CD4-positive, alpha-beta memory T cell (primary cell): ENCODE measurements at regions not wholly inside any gene's neighbourhood (a gene's known extent, or its start where the extent isn't known, plus 50 kb on each side); places are given as distances from the start of the nearest gene placed in this dataset.

Source experiments
- CTCF ChIA-PET: fragments of 350-600 bp; sonication (Branson Sonifier 250); formaldehyde crosslinking; loops from one replicate; lab custom pipeline; 2021; ENCODE audit warnings: inconsistent platforms; ENCODE audit not compliant: partially characterized antibody; lab: Charles Lee
- POLR2A ChIA-PET: fragments of 350-600 bp; sonication (Branson Sonifier 250); formaldehyde crosslinking; loops from one replicate; lab custom pipeline; 2021; ENCODE audit not compliant: partially characterized antibody; lab: Charles Lee
- DNase-seq, 5 donors: peaks; one replicate each; pipeline versions ENCODE4 v3.0.0 to v3.0.0-alpha.2; 2020 to 2022; ENCODE audit warnings: mixed read lengths in 1 of 5
- H3K27ac ChIP-seq: one replicate; pipeline ENCODE4 v1.7.0; 2013; ENCODE audit warnings: low read depth, low read length
- H3K27me3 ChIP-seq: 2 replicates; pipeline ENCODE4 v1.7.0; 2013; ENCODE audit warnings: mild to moderate bottlenecking, low read length, moderate library complexity; ENCODE audit not compliant: insufficient read depth
- H3K36me3 ChIP-seq: 2 replicates; pipeline ENCODE4 v1.7.0; 2013; ENCODE audit warnings: mild to moderate bottlenecking, low read length, moderate library complexity; ENCODE audit not compliant: insufficient read depth
- H3K4me1 ChIP-seq: 2 replicates; pipeline ENCODE4 v1.7.0; 2013; ENCODE audit warnings: mild to moderate bottlenecking, low read length, moderate library complexity; ENCODE audit not compliant: insufficient read depth
- H3K4me3 ChIP-seq, 2 donors: one replicate each; pipeline ENCODE4 v1.7.0; 2013; ENCODE audit warnings: low read length in 2 of 2, mild to moderate bottlenecking in 1 of 2
- H3K9me3 ChIP-seq, 2 donors: one replicate each; pipeline ENCODE4 v1.7.0; 2013; ENCODE audit warnings: low read length in 2 of 2, control low read depth in 1 of 2; ENCODE audit not compliant: control insufficient read depth in 1 of 2
- H3K27ac Mint-ChIP-seq, 7 donors: one replicate each; pipeline ENCODE4 v1.8.0; 2020 to 2021; ENCODE audit warnings: mixed read lengths in 7 of 7, mild to moderate bottlenecking in 6 of 7, inconsistent platforms in 3 of 7, moderate library complexity in 3 of 7
- H3K27me3 Mint-ChIP-seq, 2 donors: one replicate each; pipeline ENCODE4 v1.8.0; 2020 to 2021; ENCODE audit warnings: mixed read lengths in 2 of 2
- H3K36me3 Mint-ChIP-seq, 2 donors: one replicate each; pipeline ENCODE4 v1.8.0; 2020 to 2021; ENCODE audit warnings: mixed read lengths in 2 of 2, inconsistent platforms in 1 of 2, mild to moderate bottlenecking in 1 of 2
- H3K4me1 Mint-ChIP-seq, 4 donors: one replicate each; pipeline ENCODE4 v1.8.0; 2020 to 2021; ENCODE audit warnings: mixed read lengths in 4 of 4, mild to moderate bottlenecking in 1 of 4
- H3K4me3 Mint-ChIP-seq, 8 donors: one replicate each; pipeline ENCODE4 v1.8.0; 2020 to 2021; ENCODE audit warnings: mixed read lengths in 8 of 8, mild to moderate bottlenecking in 7 of 8, moderate library complexity in 6 of 8, inconsistent platforms in 3 of 8
- H3K9me3 Mint-ChIP-seq, 8 donors: one replicate each; pipeline ENCODE4 v1.8.0; 2020 to 2021; ENCODE audit warnings: mixed read lengths in 8 of 8, mild to moderate bottlenecking in 5 of 8, inconsistent platforms in 3 of 8, moderate library complexity in 1 of 8
- intact Hi-C: fragments of 100-400 bp; cut with micrococcal nuclease; formaldehyde crosslinking; loops from one replicate; pipeline ENCODE4 v1.15.1; 2023

DNA sequence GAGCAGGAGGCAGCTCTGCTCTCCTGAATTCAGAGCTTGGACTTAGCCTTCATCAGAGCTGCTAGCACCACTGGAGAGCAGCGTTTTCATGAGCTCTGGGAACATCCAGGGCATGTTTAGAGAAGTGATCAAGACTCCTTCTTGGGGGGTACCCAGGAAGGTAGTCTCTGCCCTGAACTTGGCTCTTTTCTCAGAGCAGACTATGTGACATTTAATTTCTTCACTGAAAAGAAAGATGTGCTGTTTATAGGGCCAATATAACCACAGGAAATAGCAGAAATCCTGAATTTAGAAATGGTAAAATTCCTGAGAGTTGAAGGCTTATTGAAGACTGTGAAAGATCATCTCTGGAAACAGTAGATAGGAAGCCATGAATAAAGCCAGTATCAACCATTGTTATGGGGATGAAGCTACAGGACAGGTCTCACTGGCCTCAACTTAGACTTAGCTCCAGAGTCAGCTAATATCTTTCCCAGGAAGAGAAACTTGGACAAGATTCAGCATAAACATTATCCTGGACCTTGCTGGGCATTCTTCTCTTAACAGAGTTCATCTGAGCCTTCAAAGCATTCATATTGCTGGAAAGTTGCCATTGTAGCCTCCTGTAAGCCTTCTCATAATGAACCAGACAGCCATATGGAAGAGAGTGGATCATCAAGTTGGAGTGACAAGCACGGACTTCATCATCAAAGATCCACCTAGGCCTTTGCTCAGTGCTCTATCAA is 386.6 kb upstream of the THBS1 start:
- Mint-ChIP-seq H3K36me3 (no peaks in the 10 kb centered on the region), H3K4me3 (no peak overlapping the region), H3K4me1 (no peaks in the 10 kb centered on the region), H3K27me3 (peaks cover 7 to 8% of the 10 kb centered on the region in 2 donors), H3K9me3 (peaks cover 0 to 3% (median 0%) of the 10 kb centered on the region in 8 donors), H3K27ac (no peak overlapping the region)
- CTCF ChIA-PET, result no interaction called here
- intact Hi-C loops, result no loop called here
- no peaks in the 10 kb centered on the region for H3K4me1 ChIP-seq
- POLR2A ChIA-PET, result no interaction called here
- H3K4me3 ChIP-seq, result no peak overlapping the region
- no peak for DNase-seq
- no peak overlapping the region for H3K27ac ChIP-seq
- H3K27me3 ChIP-seq, result no peaks in the 10 kb centered on the region
- no peaks in the 10 kb centered on the region for H3K36me3 ChIP-seq
- H3K9me3 ChIP-seq, result no peaks in the 10 kb centered on the region

- Mint-ChIP-seq H3K36me3 (no peaks in the 10 kb centered on the region), H3K4me3 (no peak overlapping the region), H3K9me3 (peaks cover 0 to 3% (median 0%) of the 10 kb centered on the region in 8 donors), H3K27me3 (peaks cover 5% of the 10 kb centered on the region in 2 donors), H3K27ac (no peak overlapping the region), H3K4me1 (no peaks in the 10 kb centered on the region)
- no peaks in the 10 kb centered on the region for H3K36me3 ChIP-seq
- no peak overlapping the region for H3K27ac ChIP-seq
- H3K9me3 ChIP-seq, result no peaks in the 10 kb centered on the region
- CTCF ChIA-PET, result no interaction called here
- no peak overlapping the region for H3K4me3 ChIP-seq
- POLR2A ChIA-PET, result no interaction called here
- DNase-seq, result no peak
- H3K4me1 ChIP-seq, result no peaks in the 10 kb centered on the region
- intact Hi-C loops, result no loop called here
- H3K27me3 ChIP-seq, result no peaks in the 10 kb centered on the region
These were observed 384.9 kb upstream of the THBS1 start for GRCh38 chr15:39195961-39196486.

DNA sequence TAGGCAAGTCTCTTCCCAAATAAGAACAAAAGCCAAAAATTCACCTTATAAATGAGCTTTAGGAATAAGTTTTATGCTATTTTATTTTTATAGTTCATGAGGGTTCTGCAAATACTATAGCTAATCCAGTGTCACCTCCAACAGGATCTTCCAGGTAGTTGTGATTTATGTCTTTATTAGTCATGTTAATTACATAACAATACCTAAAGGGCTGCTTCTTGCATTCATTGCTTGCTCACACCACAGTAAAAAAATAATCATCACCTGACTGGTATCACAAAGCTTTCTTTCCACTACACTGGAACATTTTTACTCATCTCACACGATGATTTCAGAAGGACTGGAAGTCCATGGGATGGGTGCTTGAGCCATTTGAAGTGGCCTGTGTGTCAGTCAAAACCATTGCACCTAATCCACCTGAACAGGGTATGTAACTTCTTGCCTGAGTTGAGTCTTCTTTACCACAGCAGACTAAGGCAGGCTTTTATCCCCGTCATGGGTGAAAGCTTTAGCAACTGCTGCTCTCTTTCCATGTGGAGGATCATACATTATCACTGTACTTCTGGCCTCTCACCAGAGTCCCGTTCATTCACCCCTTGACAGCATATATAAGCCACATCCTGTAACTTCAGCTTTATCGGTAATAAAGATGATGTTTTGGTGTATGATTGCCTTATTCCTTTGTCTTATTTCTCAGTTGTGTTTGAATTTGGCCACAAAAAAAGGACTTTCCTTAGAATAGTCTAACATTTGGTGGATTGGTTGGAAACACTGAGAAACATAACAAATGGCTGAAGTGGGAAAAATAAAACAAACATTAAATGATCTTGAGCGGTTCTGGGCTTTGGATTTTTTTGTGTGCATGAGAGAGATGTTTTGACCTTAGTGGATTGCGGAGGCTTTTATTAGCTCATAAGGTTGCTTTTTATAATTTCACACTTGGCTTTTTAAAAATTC is 382.6 kb upstream of the THBS1 start:
- intact Hi-C loops, result no loop called here
- no peaks in the 10 kb centered on the region for H3K4me1 Mint-ChIP-seq
- no peak overlapping the region for H3K4me3 ChIP-seq
- peaks cover 0 to 3% (median 0%) of the 10 kb centered on the region in 8 donors for H3K9me3 Mint-ChIP-seq
- H3K27me3 ChIP-seq, result no peaks in the 10 kb centered on the region
- no peaks in the 10 kb centered on the region for H3K9me3 ChIP-seq
- H3K4me1 ChIP-seq, result no peaks in the 10 kb centered on the region
- H3K27ac Mint-ChIP-seq, result no peak overlapping the region
- no peaks in the 10 kb centered on the region for H3K36me3 Mint-ChIP-seq
- DNase-seq, result no peak
- ChIA-PET CTCF (no interaction called here), POLR2A (no interaction called here)
- no peak overlapping the region for H3K4me3 Mint-ChIP-seq
- peaks cover 0 to 3% of the 10 kb centered on the region in 2 donors for H3K27me3 Mint-ChIP-seq
- no peaks in the 10 kb centered on the region for H3K36me3 ChIP-seq
- H3K27ac ChIP-seq, result no peak overlapping the region

DNA sequence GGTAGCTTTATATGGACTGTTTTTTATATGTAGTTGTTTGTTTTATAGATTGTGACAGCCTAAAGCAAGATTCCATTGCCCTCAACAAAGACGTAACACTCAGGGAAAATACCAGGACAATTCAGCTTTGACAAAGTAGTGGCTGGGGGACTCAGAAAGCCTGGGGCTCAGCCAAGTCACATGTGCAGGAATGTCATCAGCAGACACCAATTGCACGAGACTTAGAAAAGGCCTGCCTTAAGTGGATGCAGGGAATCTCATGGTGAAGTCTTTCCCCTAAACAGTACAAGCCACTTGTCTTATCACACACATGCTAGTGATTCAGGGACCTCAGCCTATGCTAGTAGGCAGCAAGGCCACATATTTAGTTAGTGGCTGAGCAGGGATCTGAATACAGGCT is 381.8 kb upstream of the THBS1 start:
- Histone ChIP-seq H3K27me3 (no peaks in the 10 kb centered on the region), H3K27ac (no peak overlapping the region), H3K4me1 (no peaks in the 10 kb centered on the region), H3K36me3 (no peaks in the 10 kb centered on the region), H3K9me3 (no peaks in the 10 kb centered on the region), H3K4me3 (no peak overlapping the region)
- no peaks in the 10 kb centered on the region for H3K36me3 Mint-ChIP-seq
- no peaks in the 10 kb centered on the region for H3K4me1 Mint-ChIP-seq
- H3K27ac Mint-ChIP-seq, result no peak overlapping the region
- H3K27me3 Mint-ChIP-seq, result peaks cover 0 to 3% of the 10 kb centered on the region in 2 donors
- no peak overlapping the region for H3K4me3 Mint-ChIP-seq
- CTCF ChIA-PET, result no interaction called here
- intact Hi-C loops, result no loop called here
- DNase-seq, result no peak
- H3K9me3 Mint-ChIP-seq, result peaks cover 0 to 3% (median 0%) of the 10 kb centered on the region in 8 donors
- POLR2A ChIA-PET, result no interaction called here

DNA sequence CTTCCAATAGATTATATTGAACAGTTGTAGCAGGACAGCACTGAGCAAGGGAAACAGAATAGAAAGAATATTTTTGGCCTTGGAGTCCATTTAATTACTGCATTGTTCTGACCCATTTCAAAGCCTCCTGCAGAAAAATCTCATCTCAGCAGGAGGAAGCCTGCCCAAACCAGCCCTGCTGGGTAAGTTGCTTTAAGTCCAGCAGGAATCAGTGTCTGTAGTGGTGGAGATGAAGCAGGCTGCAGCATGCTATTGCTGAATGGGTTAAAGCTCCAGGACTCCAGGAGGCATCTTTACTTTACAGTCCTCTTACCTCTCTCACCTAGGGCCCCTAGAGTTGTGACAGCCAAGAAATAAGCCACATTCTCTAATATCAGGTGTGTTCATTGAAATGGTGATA is 380.3 kb upstream of the THBS1 start:
- Histone ChIP-seq H3K4me3 (no peak overlapping the region), H3K27me3 (no peaks in the 10 kb centered on the region), H3K9me3 (no peaks in the 10 kb centered on the region), H3K4me1 (no peaks in the 10 kb centered on the region), H3K27ac (no peak overlapping the region), H3K36me3 (no peaks in the 10 kb centered on the region)
- no peaks in the 10 kb centered on the region for H3K36me3 Mint-ChIP-seq
- H3K9me3 Mint-ChIP-seq, result peaks cover 0 to 2% (median 0%) of the 10 kb centered on the region in 8 donors
- no peak for DNase-seq
- intact Hi-C loops, result no loop called here
- H3K4me1 Mint-ChIP-seq, result no peaks in the 10 kb centered on the region
- peaks cover 1 to 2% of the 10 kb centered on the region in 2 donors for H3K27me3 Mint-ChIP-seq
- CTCF ChIA-PET, result no interaction called here
- POLR2A ChIA-PET, result no interaction called here
- H3K27ac Mint-ChIP-seq, result no peak overlapping the region
- no peak overlapping the region for H3K4me3 Mint-ChIP-seq

- POLR2A ChIA-PET, result no interaction called here
- no peak for DNase-seq
- CTCF ChIA-PET, result no interaction called here
- Mint-ChIP-seq H3K36me3 (no peaks in the 10 kb centered on the region), H3K27me3 (peaks cover 1 to 2% of the 10 kb centered on the region in 2 donors), H3K27ac (no peak overlapping the region), H3K9me3 (no peaks in the 10 kb centered on the region), H3K4me3 (no peak overlapping the region), H3K4me1 (no peaks in the 10 kb centered on the region)
- H3K27me3 ChIP-seq, result no peaks in the 10 kb centered on the region
- H3K36me3 ChIP-seq, result no peaks in the 10 kb centered on the region
- H3K4me1 ChIP-seq, result no peaks in the 10 kb centered on the region
- H3K27ac ChIP-seq, result no peak overlapping the region
- no peak overlapping the region for H3K4me3 ChIP-seq
- intact Hi-C loops, result no loop called here
- no peaks in the 10 kb centered on the region for H3K9me3 ChIP-seq
These were observed 378.2 kb upstream of the THBS1 start for GRCh38 chr15:39202641-39203040.

GRCh38 chr15:39204031-39204430 is 376.8 kb upstream of the THBS1 start:
- Histone ChIP-seq H3K9me3 (no peaks in the 10 kb centered on the region), H3K27ac (no peak overlapping the region), H3K4me1 (no peaks in the 10 kb centered on the region), H3K27me3 (no peaks in the 10 kb centered on the region), H3K4me3 (no peak overlapping the region), H3K36me3 (no peaks in the 10 kb centered on the region)
- Mint-ChIP-seq H3K27me3 (peaks cover 1 to 2% of the 10 kb centered on the region in 2 donors), H3K27ac (no peak overlapping the region), H3K9me3 (no peaks in the 10 kb centered on the region), H3K4me1 (no peaks in the 10 kb centered on the region), H3K36me3 (no peaks in the 10 kb centered on the region), H3K4me3 (no peak overlapping the region)
- ChIA-PET CTCF (no interaction called here), POLR2A (no interaction called here)
- intact Hi-C loops, result no loop called here
- no peak for DNase-seq
